Kidney (tissue), 13 donors: ENCODE measurements at regions not wholly inside any gene's neighbourhood (a gene's known extent, or its start where the extent isn't known, plus 50 kb on each side); places are given as distances from the start of the nearest gene placed in this dataset.

ENCODE experiments used
- DNase-seq, 5 donors: peaks; one replicate each; pipeline ENCODE4 v3.0.0-alpha.2; 2013 to 2020
- FAIRE-seq: peaks from 2 replicates; lab custom pipeline; 2012; peaks lifted over from hg19 to GRCh38; lab: Jason Lieb, UNC
- H3K27ac ChIP-seq, 2 donors: one replicate each; pipeline ENCODE4 v1.7.0; 2013; ENCODE audit warnings: low read depth in 2 of 2, low read length in 2 of 2, inconsistent platforms in 1 of 2
- H3K27me3 ChIP-seq: one replicate; pipeline ENCODE4 v1.7.1; 2013; ENCODE audit warnings: low read length, inconsistent platforms; ENCODE audit not compliant: control insufficient read depth, insufficient read depth
- H3K36me3 ChIP-seq, 3 donors: one replicate each; pipeline versions ENCODE4 v1.7.0 to v1.7.1; 2013; ENCODE audit warnings: low read length in 3 of 3, control low read depth in 1 of 3, inconsistent platforms in 1 of 3; ENCODE audit not compliant: insufficient read depth in 3 of 3, control insufficient read depth in 2 of 3
- H3K4me1 ChIP-seq, 3 donors: one replicate each; pipeline versions ENCODE4 v1.7.0 to v1.7.1; 2013; ENCODE audit warnings: low read length in 3 of 3, inconsistent platforms in 1 of 3, low read depth in 1 of 3; ENCODE audit not compliant: control insufficient read depth in 2 of 3, insufficient read depth in 2 of 3
- H3K4me3 ChIP-seq, 3 donors: one replicate each; pipeline versions ENCODE4 v1.7.0 to v1.8.1; 2013; ENCODE audit warnings: low read length in 3 of 3, control low read depth in 1 of 3, inconsistent platforms in 1 of 3
- H3K9ac ChIP-seq, 3 donors: one replicate each; pipeline versions ENCODE4 v1.7.0 to v1.7.1; 2013; ENCODE audit warnings: low read length in 3 of 3, control low read depth in 1 of 3, inconsistent platforms in 1 of 3
- H3K9me3 ChIP-seq, 3 donors: one replicate each; pipeline versions ENCODE4 v1.7.0 to v1.7.1; 2013; ENCODE audit warnings: low read length in 3 of 3, control low read depth in 1 of 3, inconsistent platforms in 1 of 3; ENCODE audit not compliant: control insufficient read depth in 2 of 3, insufficient read depth in 1 of 3
- intact Hi-C: fragments of 100-400 bp; cut with DNase I; formaldehyde crosslinking; loops from one replicate; pipeline ENCODE4 v1.11.1; 2022
- TF ChIP-seq, protein P1 (sequence below): IDR thresholded peaks from 3 replicates; pipeline ENCODE4 v1.5.1; 2012; ENCODE audit warnings: mild to moderate bottlenecking, moderate library complexity, borderline replicate concordance; ENCODE audit not compliant: insufficient read depth; ENCODE audit errors: extremely low read depth
- donor health status: control.
- donor health status: control.
- donor health status: control.
- donor health status: control.
- donor health status: control.
- donor health status: DM: yes; HTN: yes; CAD: no.
- donor health status: Normal renal cell carcinoma (clear cell type).

DNA sequence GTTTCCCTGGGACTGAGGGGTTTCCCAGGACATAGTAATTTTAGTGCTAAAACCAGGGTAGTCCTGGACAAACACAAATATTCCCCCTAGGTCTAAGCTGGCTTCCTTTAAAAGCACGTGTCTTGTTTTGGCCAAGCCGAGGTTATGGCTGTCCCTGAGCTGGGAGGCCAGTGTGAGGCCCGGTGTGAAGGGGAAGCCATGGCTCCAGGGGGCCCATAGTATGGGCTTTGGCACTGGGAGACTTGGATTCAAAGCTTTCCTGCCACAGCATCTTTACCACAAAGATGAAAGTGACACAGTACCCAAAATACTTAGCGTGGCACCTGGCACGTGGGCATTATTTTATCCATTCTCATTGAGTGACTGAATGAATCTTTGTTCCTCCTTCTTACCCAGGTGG lies 345.2 kb downstream of the ZNF536 start:
- Histone ChIP-seq H3K27me3 (no peaks in the 10 kb centered on the region), H3K9ac (no peak overlapping the region), H3K4me3 (no peak overlapping the region), H3K9me3 (no peaks in the 10 kb centered on the region), H3K36me3 (no peaks in the 10 kb centered on the region), H3K27ac (no peak overlapping the region), H3K4me1 (peaks cover 0 to 2% (median 0%) of the 10 kb centered on the region in 3 donors)
- intact Hi-C loops: no loop called here
- TF ChIP-seq, protein P1, sequence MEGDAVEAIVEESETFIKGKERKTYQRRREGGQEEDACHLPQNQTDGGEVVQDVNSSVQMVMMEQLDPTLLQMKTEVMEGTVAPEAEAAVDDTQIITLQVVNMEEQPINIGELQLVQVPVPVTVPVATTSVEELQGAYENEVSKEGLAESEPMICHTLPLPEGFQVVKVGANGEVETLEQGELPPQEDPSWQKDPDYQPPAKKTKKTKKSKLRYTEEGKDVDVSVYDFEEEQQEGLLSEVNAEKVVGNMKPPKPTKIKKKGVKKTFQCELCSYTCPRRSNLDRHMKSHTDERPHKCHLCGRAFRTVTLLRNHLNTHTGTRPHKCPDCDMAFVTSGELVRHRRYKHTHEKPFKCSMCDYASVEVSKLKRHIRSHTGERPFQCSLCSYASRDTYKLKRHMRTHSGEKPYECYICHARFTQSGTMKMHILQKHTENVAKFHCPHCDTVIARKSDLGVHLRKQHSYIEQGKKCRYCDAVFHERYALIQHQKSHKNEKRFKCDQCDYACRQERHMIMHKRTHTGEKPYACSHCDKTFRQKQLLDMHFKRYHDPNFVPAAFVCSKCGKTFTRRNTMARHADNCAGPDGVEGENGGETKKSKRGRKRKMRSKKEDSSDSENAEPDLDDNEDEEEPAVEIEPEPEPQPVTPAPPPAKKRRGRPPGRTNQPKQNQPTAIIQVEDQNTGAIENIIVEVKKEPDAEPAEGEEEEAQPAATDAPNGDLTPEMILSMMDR: no peak
- no peak for DNase-seq
- FAIRE-seq: no peak

DNA sequence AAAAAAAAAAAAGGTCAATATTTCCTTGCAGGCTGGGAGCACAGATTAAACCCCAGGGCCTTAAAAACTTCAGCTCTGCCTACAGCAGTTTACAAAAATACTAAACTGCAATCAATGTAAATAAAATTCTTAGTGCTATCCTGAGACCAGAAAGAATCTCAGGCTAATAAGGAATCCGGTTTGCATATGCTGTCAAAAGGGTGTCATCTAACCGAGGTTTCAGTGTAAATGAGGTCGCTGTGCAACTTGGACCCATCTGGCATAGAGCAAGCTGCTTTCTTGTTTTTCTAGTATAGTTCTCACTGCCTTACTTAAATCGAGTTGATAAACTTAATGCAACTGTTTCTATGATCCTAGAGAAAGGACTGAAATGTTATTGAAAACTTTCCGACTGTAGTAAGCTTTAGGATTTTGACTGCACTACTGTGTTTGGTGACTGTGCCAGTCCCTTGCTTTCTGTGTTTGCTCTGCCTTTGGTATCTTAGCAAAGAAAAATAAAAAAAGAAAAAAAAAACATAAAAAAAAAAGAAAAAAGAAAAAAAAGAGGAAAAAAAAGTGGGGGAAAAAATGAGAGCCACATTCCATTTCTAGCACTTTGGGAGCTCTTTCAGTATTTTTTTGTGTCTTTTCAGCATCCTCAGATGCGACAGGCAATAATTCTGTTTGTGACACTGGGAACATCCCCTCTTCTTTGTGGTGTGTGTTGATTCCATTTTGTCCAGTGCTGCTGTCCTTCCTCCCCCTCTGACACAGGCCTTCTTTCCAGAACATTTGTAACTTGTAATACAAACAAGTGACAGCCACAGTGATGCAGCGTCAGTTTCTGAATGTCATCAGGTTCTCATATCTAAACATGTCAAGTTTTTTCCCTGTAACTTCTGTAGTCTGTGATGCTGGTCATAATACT lies 340.5 kb downstream of the ZNF536 start:
- Histone ChIP-seq H3K4me3 (no peak overlapping the region), H3K9me3 (no peaks in the 10 kb centered on the region), H3K27ac (no peak overlapping the region), H3K27me3 (no peaks in the 10 kb centered on the region), H3K36me3 (no peaks in the 10 kb centered on the region), H3K9ac (no peak overlapping the region), H3K4me1 (no peaks in the 10 kb centered on the region)
- FAIRE-seq (no peak), DNase-seq (peak in 1 of 5 donors; percentile 12)
- TF ChIP-seq, protein P1: no peak
- intact Hi-C loops: no loop called here

DNA sequence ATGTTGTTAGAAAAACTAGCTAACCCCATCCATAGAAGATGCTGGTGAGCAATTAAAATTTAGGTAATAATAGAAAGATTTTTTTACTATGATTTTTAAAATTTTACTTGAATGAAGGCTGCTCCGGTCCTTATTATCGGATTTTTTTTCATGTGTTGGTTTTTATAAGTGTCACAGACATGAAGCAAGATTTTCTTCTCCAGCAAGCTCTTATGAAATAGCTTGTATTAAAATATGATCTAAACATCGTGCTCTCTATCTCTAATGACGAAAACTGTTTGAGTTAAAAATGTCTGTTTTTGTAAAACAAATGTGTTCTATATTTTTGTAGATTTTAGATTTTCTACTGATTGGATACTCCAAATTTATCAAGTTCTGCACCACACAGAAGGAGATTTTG lies 339.6 kb downstream of the ZNF536 start:
- intact Hi-C loops: no loop called here
- DNase-seq: no peak
- Histone ChIP-seq H3K9ac (no peak overlapping the region), H3K36me3 (no peaks in the 10 kb centered on the region), H3K4me3 (no peak overlapping the region), H3K9me3 (no peaks in the 10 kb centered on the region), H3K27ac (no peak overlapping the region), H3K4me1 (no peaks in the 10 kb centered on the region), H3K27me3 (no peaks in the 10 kb centered on the region)
- FAIRE-seq: no peak
- TF ChIP-seq, protein P1: no peak
